ENCODE measurements at regions not wholly inside any gene's neighbourhood (a gene's known extent, or its start where the extent isn't known, plus 50 kb on each side); places are given as distances from the start of the nearest gene placed in this dataset.

DNA sequence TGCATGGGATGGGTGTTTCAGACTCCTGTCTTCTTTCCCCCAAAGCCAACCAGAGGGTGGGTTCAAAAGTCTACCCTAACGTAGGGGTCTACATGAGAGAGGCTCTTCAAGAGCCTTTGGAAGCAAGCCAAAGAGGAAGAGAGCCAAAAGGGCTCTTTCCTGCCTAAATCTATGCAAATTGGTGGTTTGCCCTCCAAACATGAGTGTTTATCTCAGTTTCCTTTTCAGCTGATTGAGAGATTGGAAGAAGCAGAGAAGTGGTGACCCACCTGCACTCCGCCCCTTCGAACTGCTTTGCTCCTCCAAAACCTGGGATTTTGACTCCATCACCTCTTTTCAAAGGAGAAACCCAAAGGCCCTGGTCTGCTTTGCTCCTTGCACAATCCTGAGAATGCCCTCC lies 65.4 kb upstream of the MAF start:
- 89 to 94% methylated on average over 3 of the region's 3 CpGs for WGBS, 2 experiments (ENCODE audit: insufficient coverage in 2 of 2)
- Histone ChIP-seq H3K27ac (ENCODE audit: low read depth, low read length, severe bottlenecking) (no peak overlapping the region), H3K36me3 (ENCODE audit: control insufficient read depth, insufficient read depth, low read length) (no peaks in the 10 kb centered on the region), H3K9me3 (ENCODE audit: control insufficient read depth, low read length) (peaks cover 5% of the 10 kb centered on the region), H3K4me1 (ENCODE audit: control insufficient read depth, insufficient read depth, low read length, poor library complexity, severe bottlenecking) (no peaks in the 10 kb centered on the region), H3K4me3 (ENCODE audit: extremely low read depth, insufficient read depth, low read length, poor library complexity, severe bottlenecking) (no peak overlapping the region)

DNA sequence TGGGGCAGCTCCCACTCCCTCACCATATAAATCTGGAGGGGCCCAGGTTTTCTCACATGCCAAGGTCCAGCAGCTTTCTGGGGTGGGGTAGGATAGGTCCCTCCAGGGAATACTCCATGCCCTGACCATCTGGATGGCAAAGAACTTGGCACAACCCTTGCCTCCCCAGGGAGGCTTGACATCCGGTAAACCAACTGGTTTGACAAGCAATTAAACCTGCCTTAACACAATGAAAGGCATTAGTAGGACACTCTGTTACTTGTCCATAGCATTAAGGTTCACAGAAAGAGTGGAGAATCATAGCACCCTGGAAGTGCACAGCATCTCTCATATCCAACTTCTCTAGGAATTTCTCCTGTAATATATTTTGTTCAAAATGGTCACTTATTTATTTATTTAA lies 63.9 kb upstream of the MAF start:
- Histone ChIP-seq H3K27ac (ENCODE audit: low read depth, low read length, severe bottlenecking) (no peak overlapping the region), H3K36me3 (ENCODE audit: control insufficient read depth, insufficient read depth, low read length) (no peaks in the 10 kb centered on the region), H3K9me3 (ENCODE audit: control insufficient read depth, low read length) (peaks cover 5% of the 10 kb centered on the region), H3K4me1 (ENCODE audit: control insufficient read depth, insufficient read depth, low read length, poor library complexity, severe bottlenecking) (no peaks in the 10 kb centered on the region), H3K4me3 (ENCODE audit: extremely low read depth, insufficient read depth, low read length, poor library complexity, severe bottlenecking) (no peak overlapping the region)
- WGBS, 2 experiments (ENCODE audit: insufficient coverage in 2 of 2) = 80 to 100% methylated on average over 1 of the region's 1 CpG

DNA sequence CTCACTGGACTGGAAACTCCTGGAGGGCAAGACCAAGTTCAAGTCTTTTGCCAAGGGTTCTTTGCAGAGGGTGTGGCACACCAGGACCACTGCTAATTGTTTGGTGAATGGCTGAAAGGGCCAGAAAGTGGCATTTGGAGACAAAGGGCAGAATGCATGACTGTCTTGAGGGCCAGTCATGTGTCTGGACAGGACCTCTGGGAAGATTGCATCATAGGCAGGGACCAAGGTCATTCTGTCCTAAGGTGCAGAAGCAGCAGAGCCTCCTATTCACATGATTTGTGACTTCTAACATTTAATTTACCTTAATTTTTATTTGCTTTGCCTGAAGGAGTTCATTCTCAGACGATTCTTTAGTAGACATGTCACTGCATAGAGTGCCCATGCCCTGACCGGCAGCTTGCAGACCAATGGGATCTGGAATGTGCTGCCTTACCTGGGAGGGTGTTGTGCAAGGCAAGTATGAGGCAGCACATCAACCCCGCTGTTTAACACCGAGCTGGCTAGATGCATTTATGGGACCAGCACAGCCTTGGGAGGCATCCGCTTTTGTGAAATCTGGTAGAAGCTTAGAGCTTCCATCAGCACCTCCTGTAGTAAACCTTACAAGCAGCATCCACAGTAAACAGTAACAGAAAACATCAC lies 62.3 kb upstream of the MAF start:
- 85 to 96% methylated on average over 3 to 5 of the region's 5 CpGs for WGBS, 2 experiments (ENCODE audit: insufficient coverage in 2 of 2)
- no peak overlapping the region for H3K4me3 ChIP-seq (ENCODE audit: extremely low read depth, insufficient read depth, low read length, poor library complexity, severe bottlenecking)
- no peak overlapping the region for H3K27ac ChIP-seq (ENCODE audit: low read depth, low read length, severe bottlenecking)
- H3K36me3 ChIP-seq (ENCODE audit: control insufficient read depth, insufficient read depth, low read length) = no peaks in the 10 kb centered on the region
- peaks cover 5% of the 10 kb centered on the region for H3K9me3 ChIP-seq (ENCODE audit: control insufficient read depth, low read length)
- peaks cover 9% of the 10 kb centered on the region for H3K4me1 ChIP-seq (ENCODE audit: control insufficient read depth, insufficient read depth, low read length, poor library complexity, severe bottlenecking)

DNA sequence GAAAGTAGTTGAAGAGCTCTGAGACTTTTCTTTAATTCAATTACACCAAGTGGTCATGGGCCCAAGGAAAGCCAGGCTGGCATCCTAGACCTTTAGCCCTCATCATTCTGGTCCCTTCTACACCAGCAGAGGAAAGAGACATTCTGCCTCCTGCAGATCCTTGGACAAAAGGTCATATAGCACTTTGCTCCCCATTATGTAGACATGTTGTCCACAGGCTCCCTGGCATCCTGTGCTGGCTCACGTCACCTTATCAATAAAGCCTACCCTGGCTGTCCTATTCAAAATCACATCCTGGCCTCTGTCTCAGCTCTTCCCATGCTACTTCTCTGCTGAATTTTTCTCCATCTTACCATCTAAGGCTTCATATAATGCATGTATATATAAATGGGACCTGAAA lies 61.6 kb upstream of the MAF start:
- Histone ChIP-seq H3K9me3 (ENCODE audit: control insufficient read depth, low read length) (peaks cover 5% of the 10 kb centered on the region), H3K27ac (ENCODE audit: low read depth, low read length, severe bottlenecking) (no peak overlapping the region), H3K36me3 (ENCODE audit: control insufficient read depth, insufficient read depth, low read length) (no peaks in the 10 kb centered on the region), H3K4me1 (ENCODE audit: control insufficient read depth, insufficient read depth, low read length, poor library complexity, severe bottlenecking) (peaks cover 11% of the 10 kb centered on the region), H3K4me3 (ENCODE audit: extremely low read depth, insufficient read depth, low read length, poor library complexity, severe bottlenecking) (no peak overlapping the region)
- WGBS, 2 experiments (ENCODE audit: insufficient coverage in 2 of 2) = 80 to 100% methylated on average over 1 of the region's 1 CpG

DNA sequence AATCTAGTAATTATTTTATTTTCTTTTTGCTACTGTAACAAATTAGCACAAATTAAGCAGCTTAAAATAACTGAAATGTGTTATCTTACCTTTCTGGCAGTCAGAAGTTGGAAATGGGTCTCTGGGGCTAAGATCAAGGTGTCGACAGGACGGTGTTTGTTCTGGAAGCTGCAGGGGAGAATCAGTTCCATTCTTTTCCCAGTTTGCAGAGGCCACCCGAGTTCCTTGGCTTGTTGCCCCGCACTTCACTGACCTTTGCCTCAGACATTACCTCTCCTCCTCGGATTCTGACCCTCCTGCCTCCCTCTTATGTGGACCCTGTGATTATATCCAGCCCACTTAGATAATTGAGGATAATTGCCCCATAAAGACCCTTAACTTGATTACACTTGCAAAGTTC lies 61.0 kb upstream of the MAF start:
- H3K4me1 ChIP-seq (ENCODE audit: control insufficient read depth, insufficient read depth, low read length, poor library complexity, severe bottlenecking) = peaks cover 11% of the 10 kb centered on the region
- no peak overlapping the region for H3K4me3 ChIP-seq (ENCODE audit: extremely low read depth, insufficient read depth, low read length, poor library complexity, severe bottlenecking)
- no peaks in the 10 kb centered on the region for H3K36me3 ChIP-seq (ENCODE audit: control insufficient read depth, insufficient read depth, low read length)
- WGBS, 2 experiments (ENCODE audit: insufficient coverage in 2 of 2) = 89 to 95% methylated on average over 5 of the region's 5 CpGs
- no peak overlapping the region for H3K27ac ChIP-seq (ENCODE audit: low read depth, low read length, severe bottlenecking)
- H3K9me3 ChIP-seq (ENCODE audit: control insufficient read depth, low read length) = peaks cover 5% of the 10 kb centered on the region

DNA sequence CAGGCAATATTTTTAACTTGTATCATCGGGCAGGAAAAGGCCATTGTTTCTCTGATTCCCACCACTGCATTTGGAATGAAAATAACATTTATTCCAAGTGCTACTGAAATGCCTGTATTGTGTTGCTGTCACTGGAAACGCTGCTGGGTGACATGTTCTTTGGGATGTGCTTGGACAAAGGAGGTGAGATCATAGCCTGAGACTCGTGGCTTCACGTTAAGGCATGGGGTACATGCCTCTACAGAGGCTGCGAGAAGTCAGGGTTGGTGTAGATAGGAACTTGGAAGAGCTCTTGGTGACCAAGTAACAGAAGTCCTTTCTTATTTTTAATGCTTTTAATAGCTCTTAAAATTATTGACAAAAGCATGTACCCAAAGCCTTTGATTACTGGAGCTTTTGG lies 58.8 kb upstream of the MAF start:
- 79 to 88% methylated on average over 3 to 4 of the region's 5 CpGs for WGBS, 2 experiments (ENCODE audit: insufficient coverage in 2 of 2)

DNA sequence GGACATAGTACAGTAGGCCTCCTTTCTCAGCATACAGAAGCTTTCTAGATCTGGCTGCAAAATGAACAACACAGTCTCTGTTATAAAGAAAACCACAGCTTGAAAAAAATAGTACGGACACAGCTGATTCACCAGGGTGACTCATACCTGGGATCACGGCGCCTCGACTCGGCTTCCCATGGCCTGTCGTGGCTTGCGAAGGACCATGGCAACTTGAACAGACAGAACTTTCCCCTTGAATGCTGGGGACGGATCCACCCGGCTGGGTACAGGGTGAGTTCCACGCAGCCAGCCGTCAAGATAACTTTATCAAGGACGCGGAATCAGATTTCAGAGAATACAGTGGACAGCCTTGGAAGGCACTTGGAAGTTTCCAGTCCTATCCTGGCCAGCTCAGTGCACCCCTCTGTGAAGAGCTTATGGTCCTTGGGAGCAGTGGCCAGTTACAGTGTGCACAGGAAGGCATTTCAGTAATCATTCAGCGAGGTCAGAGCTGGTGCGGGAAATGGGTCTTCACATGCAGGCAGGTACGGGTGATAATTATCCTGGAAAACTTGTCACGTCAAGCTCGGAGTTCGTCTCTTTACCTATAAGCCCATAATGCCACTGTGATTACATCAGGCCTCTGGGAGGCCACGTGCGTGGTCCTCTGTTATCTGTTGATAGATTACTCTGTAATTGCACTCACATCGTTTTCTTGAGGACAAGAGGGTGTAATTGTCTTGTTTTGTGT lies 57.9 kb upstream of the MAF start:
- peaks cover 11% of the 10 kb centered on the region for H3K4me1 ChIP-seq (ENCODE audit: control insufficient read depth, insufficient read depth, low read length, poor library complexity, severe bottlenecking)
- H3K27ac ChIP-seq (ENCODE audit: low read depth, low read length, severe bottlenecking) = peak overlapping the region; percentile 64
- 86 to 92% methylated on average over 15 to 21 of the region's 22 CpGs for WGBS, 2 experiments (ENCODE audit: insufficient coverage in 2 of 2)
- peaks cover 5% of the 10 kb centered on the region for H3K9me3 ChIP-seq (ENCODE audit: control insufficient read depth, low read length)
- H3K4me3 ChIP-seq (ENCODE audit: extremely low read depth, insufficient read depth, low read length, poor library complexity, severe bottlenecking) = no peak overlapping the region
- H3K36me3 ChIP-seq (ENCODE audit: control insufficient read depth, insufficient read depth, low read length) = no peaks in the 10 kb centered on the region

More for the DNA sequence above, 58.8 kb upstream of the MAF start:
- Histone ChIP-seq H3K4me3 (ENCODE audit: extremely low read depth, insufficient read depth, low read length, poor library complexity, severe bottlenecking) (no peak overlapping the region), H3K9me3 (ENCODE audit: control insufficient read depth, low read length) (peaks cover 5% of the 10 kb centered on the region), H3K27ac (ENCODE audit: low read depth, low read length, severe bottlenecking) (no peak overlapping the region), H3K36me3 (ENCODE audit: control insufficient read depth, insufficient read depth, low read length) (no peaks in the 10 kb centered on the region), H3K4me1 (ENCODE audit: control insufficient read depth, insufficient read depth, low read length, poor library complexity, severe bottlenecking) (peaks cover 11% of the 10 kb centered on the region)

DNA sequence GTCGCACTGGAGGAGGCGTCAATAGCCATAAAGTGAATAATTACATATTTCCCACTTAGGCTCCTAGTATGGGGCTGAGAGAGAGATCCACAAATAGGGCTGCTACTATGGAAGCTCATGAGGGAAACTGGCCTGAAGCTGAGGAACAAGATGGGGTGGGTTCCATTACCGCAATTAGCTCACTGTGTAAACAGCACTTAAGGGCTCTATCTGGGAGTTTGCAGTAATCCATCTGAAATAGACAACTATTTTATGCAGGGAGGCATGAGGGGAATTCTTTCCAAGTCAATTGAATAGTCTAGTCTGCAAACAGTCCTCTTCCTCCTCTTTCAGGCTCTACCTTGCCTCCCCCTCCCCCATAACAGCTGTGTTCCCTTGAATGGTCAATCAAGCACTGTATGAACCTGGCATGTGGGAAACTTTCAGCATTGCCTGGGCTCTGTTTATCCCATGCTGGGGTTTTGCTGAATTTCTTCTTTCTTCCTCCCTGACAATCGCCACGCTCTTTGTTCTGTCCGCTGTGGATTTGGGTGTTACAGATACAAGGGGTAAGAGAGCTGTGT lies 56.1 kb upstream of the MAF start:
- Histone ChIP-seq H3K36me3 (ENCODE audit: control insufficient read depth, insufficient read depth, low read length) (no peaks in the 10 kb centered on the region), H3K9me3 (ENCODE audit: control insufficient read depth, low read length) (peaks cover under 1% of the 10 kb centered on the region), H3K4me1 (ENCODE audit: control insufficient read depth, insufficient read depth, low read length, poor library complexity, severe bottlenecking) (peaks cover 13% of the 10 kb centered on the region), H3K4me3 (ENCODE audit: extremely low read depth, insufficient read depth, low read length, poor library complexity, severe bottlenecking) (no peak overlapping the region), H3K27ac (ENCODE audit: low read depth, low read length, severe bottlenecking) (no peak overlapping the region)
- WGBS, 2 experiments (ENCODE audit: insufficient coverage in 2 of 2) = 100% methylated on average over 1 of the region's 6 CpGs; no CpG with 5 or more reads in 1 of the 2 experiments

DNA sequence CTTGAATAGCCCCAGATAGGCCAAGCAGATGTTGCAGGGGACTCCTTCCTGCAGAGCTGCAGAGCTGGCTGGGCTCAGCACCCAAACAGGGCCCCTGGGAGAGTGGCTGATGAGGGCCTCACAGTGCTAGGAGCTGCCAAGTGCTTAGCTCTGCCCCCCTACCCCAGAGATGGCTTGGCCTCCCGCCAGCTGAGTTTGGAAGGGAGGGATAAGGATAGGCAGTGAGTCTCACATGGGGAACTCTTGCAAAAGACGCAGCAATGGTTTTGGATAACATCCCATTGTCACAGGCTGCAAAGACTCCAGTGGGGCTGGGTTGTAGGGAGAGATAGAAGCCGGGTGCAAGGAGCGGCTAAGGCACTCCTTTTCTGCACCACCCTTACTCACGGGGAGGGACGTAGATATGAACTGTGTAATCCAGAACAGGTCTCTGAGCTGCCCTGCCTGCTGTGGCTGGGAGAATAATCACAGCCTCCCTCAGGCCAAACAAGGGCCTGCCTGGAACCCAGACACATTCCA lies 52.9 kb upstream of the MAF start:
- no peak overlapping the region for H3K4me3 ChIP-seq (ENCODE audit: extremely low read depth, insufficient read depth, low read length, poor library complexity, severe bottlenecking)
- no peaks in the 10 kb centered on the region for H3K36me3 ChIP-seq (ENCODE audit: control insufficient read depth, insufficient read depth, low read length)
- H3K4me1 ChIP-seq (ENCODE audit: control insufficient read depth, insufficient read depth, low read length, poor library complexity, severe bottlenecking) = peaks cover 12% of the 10 kb centered on the region
- H3K9me3 ChIP-seq (ENCODE audit: control insufficient read depth, low read length) = no peaks in the 10 kb centered on the region
- 85 to 96% methylated on average over 4 to 5 of the region's 6 CpGs for WGBS, 2 experiments (ENCODE audit: insufficient coverage in 2 of 2)
- no peak overlapping the region for H3K27ac ChIP-seq (ENCODE audit: low read depth, low read length, severe bottlenecking)

DNA sequence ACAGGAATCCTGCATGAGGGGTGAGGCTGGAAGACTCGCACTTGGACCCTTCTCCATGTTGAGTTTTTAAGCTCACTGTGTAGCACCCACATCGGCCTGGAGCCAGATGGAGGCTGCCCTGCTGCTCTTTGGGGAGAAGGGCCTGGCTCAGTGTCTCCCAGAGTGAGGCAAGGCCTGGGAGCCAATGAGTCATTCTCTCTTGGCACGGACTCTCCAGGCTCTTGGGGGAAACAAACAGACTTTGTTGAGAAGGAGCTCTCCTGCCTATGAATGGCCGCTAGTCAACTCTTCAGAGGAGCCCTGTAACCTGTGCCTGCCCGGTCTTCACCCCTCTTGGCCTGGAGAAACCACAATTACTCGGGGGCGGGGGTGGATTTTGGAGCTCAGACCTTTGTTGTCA lies 50.8 kb upstream of the MAF start:
- 92 to 93% methylated on average over 5 to 7 of the region's 7 CpGs for WGBS, 2 experiments (ENCODE audit: insufficient coverage in 2 of 2)
- Histone ChIP-seq H3K36me3 (ENCODE audit: control insufficient read depth, insufficient read depth, low read length) (no peaks in the 10 kb centered on the region), H3K4me3 (ENCODE audit: extremely low read depth, insufficient read depth, low read length, poor library complexity, severe bottlenecking) (no peak overlapping the region)

More for the DNA sequence above, 50.8 kb upstream of the MAF start:
- Histone ChIP-seq H3K9me3 (ENCODE audit: control insufficient read depth, low read length) (no peaks in the 10 kb centered on the region), H3K4me1 (ENCODE audit: control insufficient read depth, insufficient read depth, low read length, poor library complexity, severe bottlenecking) (peaks cover 6% of the 10 kb centered on the region), H3K27ac (ENCODE audit: low read depth, low read length, severe bottlenecking) (no peak overlapping the region)

Data from mesodermal cell (in vitro differentiated cells).